HG02970 (cell line): ENCODE measurements at regions not wholly inside any gene's neighbourhood (a gene's known extent, or its start where the extent isn't known, plus 50 kb on each side); places are given as distances from the start of the nearest gene placed in this dataset.

Source experiments
- ATAC-seq: cut with Tn5 transposase; IDR thresholded peaks from one replicate; pipeline ENCODE4 v1.9.1; 2021; ENCODE audit warnings: mild to moderate bottlenecking, moderate library complexity, moderate number of reproducible peaks; ENCODE audit not compliant: unreplicated experiment, low FRiP score

GRCh38 chr15:69595009-69595791, 142.6 kb downstream of the RPLP1 start:
- no peak for ATAC-seq

GRCh38 chr15:69597061-69597592, 144.5 kb downstream of the RPLP1 start:
- ATAC-seq: no peak

- no peak for ATAC-seq
Measured at GRCh38 chr15:69599271-69599670, 146.7 kb downstream of the RPLP1 start.

GRCh38 chr15:69600556-69601085, 148.0 kb downstream of the RPLP1 start:
- ATAC-seq: no peak

GRCh38 chr15:69601711-69602504, 149.3 kb downstream of the RPLP1 start:
- ATAC-seq: no peak

GRCh38 chr15:69602921-69603320, 150.3 kb downstream of the RPLP1 start:
- no peak for ATAC-seq

GRCh38 chr15:69603369-69604071, 150.9 kb downstream of the RPLP1 start:
- ATAC-seq: no peak

- ATAC-seq: no peak
Measured at GRCh38 chr15:69604072-69604411, 151.4 kb downstream of the RPLP1 start.

- no peak for ATAC-seq
Measured at GRCh38 chr15:69606144-69606543, 153.5 kb downstream of the RPLP1 start.

GRCh38 chr15:69606921-69607500, 154.4 kb downstream of the RPLP1 start:
- no peak for ATAC-seq

GRCh38 chr15:69608661-69609060, 156.0 kb downstream of the RPLP1 start:
- no peak for ATAC-seq

GRCh38 chr15:69609176-69609575, 156.6 kb downstream of the RPLP1 start:
- no peak for ATAC-seq

- ATAC-seq: no peak
Measured at GRCh38 chr15:69609776-69610175, 157.2 kb downstream of the RPLP1 start.

GRCh38 chr15:69610277-69610676, 157.7 kb downstream of the RPLP1 start:
- no peak for ATAC-seq

- no peak for ATAC-seq
Measured at GRCh38 chr15:69610858-69611257, 158.2 kb downstream of the RPLP1 start.

GRCh38 chr15:69612112-69612511, 159.5 kb downstream of the RPLP1 start:
- no peak for ATAC-seq

- no peak for ATAC-seq
Measured at GRCh38 chr15:69613182-69613581, 160.6 kb downstream of the RPLP1 start.

- ATAC-seq: no peak
Measured at GRCh38 chr15:69613988-69614387, 161.4 kb downstream of the RPLP1 start.

- ATAC-seq: no peak
Measured at GRCh38 chr15:69615736-69616135, 163.1 kb downstream of the RPLP1 start.

GRCh38 chr15:69616558-69616957, 163.9 kb downstream of the RPLP1 start:
- ATAC-seq: no peak
